Brain microvascular endothelial cell (primary cell): ENCODE measurements at regions not wholly inside any gene's neighbourhood (a gene's known extent, or its start where the extent isn't known, plus 50 kb on each side); places are given as distances from the start of the nearest gene placed in this dataset.
"Not testable (repeated sequence)": the region's sequence is repeated elsewhere in the genome, so short reads cannot be mapped to it uniquely, and the experiment has no call there.

ENCODE experiments used
- DNase-seq: peaks from one replicate; pipeline ENCODE4 v3.0.0-alpha.2; 2020
- H3K27ac ChIP-seq: fragments of 250-450 bp; sonication (Bioruptor Pico); 2 replicates; pipeline ENCODE4 v1.5.1; 2020; ENCODE audit warnings: mild to moderate bottlenecking, moderate library complexity
- H3K27me3 ChIP-seq: fragments of 250-450 bp; sonication (Bioruptor Pico); replicated peaks from 2 replicates; pipeline ENCODE4 v1.5.1; 2020; ENCODE audit warnings: mild to moderate bottlenecking
- H3K36me3 ChIP-seq: fragments of 250-450 bp; sonication (Bioruptor Pico); replicated peaks from 2 replicates; pipeline ENCODE4 v1.5.1; 2020; ENCODE audit warnings: mild to moderate bottlenecking
- H3K4me3 ChIP-seq: 2 replicates; pipeline ENCODE4 v1.5.1; 2011; ENCODE audit warnings: low read depth, mild to moderate bottlenecking, control low read depth, low read length, moderate library complexity
- CTCF ChIP-seq: IDR thresholded peaks from 2 replicates; pipeline ENCODE4 v1.5.1; 2011; ENCODE audit warnings: low read depth, mild to moderate bottlenecking, moderate library complexity, low read length, control low read depth, inconsistent platforms; ENCODE audit errors: missing control alignments
- in situ Hi-C: cut with HindIII; loops from 2 replicates; pipeline ENCODE4 v1.10.0; 2017; ENCODE audit warnings: low sequenced_read_pairs, low pct_ligation_motif_present

GRCh38 chr2:88396209-88396608 lies 56.3 kb downstream of the FOXI3 start:
- Histone ChIP-seq H3K27me3 (no peaks in the 10 kb centered on the region), H3K4me3 (no peak overlapping the region), H3K36me3 (no peaks in the 10 kb centered on the region), H3K27ac (no peak overlapping the region)
- no peak for TF ChIP-seq CTCF
- in situ Hi-C loops, result no loop called here
- DNase-seq, result no peak

DNA sequence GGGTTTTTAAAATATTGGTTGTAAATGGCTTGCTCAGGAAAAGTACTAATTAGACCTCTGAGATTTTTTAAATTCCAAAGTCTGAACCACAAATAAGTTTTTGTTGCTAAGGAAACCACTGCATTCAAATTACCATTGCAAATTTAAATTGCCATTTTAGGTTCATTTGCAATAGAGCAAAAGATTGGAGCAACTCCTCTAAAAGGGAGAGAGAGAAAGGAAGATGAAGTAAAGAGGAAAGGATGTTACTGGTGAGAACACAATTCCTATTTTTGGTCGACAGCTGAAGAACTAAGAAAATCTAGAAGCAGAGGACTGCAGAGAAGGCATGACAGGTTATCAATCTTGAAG lies 74.9 kb downstream of the FOXI3 start:
- H3K27ac ChIP-seq, result no peak overlapping the region
- no peaks in the 10 kb centered on the region for H3K27me3 ChIP-seq
- no peaks in the 10 kb centered on the region for H3K36me3 ChIP-seq
- in situ Hi-C loops, result no loop called here
- TF ChIP-seq CTCF, result no peak
- H3K4me3 ChIP-seq, result no peak overlapping the region
- DNase-seq, result no peak

- no peak overlapping the region for H3K4me3 ChIP-seq
- H3K36me3 ChIP-seq, result no peaks in the 10 kb centered on the region
- no peaks in the 10 kb centered on the region for H3K27me3 ChIP-seq
- no peak for TF ChIP-seq CTCF
- in situ Hi-C loops, result no loop called here
- no peak overlapping the region for H3K27ac ChIP-seq
- DNase-seq, result no peak
Observed at GRCh38 chr2:88372042-88372441, 80.5 kb downstream of the FOXI3 start.

DNA sequence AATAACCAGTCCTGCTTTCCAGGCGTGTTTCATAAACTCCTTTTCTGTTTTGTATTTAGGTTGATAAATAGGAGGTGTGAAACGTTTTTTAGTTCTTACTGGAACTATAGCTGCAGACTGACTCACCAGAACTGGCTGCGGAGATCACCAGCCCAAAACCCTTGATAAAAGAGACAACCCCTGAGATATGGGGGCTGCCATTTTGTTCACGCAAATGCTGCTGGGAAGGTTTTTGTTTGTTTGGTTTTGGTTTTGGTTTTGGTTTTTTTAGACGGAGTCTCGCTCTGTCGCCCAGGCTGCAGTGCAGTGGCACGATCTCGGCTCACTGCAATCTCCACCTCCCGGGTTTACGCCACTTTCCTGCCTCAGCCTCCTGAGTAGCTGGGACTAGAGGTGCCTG lies 87.1 kb downstream of the FOXI3 start:
- H3K36me3 ChIP-seq, H3K27ac ChIP-seq, DNase-seq, H3K4me3 ChIP-seq, H3K27me3 ChIP-seq, in situ Hi-C loops: not testable (repeated sequence)

DNA sequence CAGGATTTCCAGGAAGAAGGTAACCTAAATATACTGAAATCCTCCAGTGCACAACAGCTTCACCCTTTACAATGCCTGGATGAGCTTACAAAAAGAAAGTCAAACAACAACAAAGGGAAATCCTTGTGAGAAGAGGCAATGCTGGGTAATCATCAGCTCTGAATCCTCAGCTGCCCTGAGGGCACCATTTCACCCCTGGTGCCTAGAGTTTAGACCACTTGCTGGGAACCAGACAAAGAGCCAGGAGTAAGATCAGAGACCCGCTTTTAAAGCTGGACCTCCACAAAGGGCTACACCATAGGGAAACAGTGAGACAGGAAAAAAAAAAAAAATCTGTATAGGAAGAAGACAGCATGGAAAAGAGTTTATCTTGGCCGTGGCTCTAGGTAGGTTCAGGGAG lies 97.0 kb downstream of the FOXI3 start:
- Histone ChIP-seq H3K36me3 (no peaks in the 10 kb centered on the region), H3K4me3 (no peak overlapping the region), H3K27ac (no peak overlapping the region), H3K27me3 (no peaks in the 10 kb centered on the region)
- no peak for TF ChIP-seq CTCF
- no peak for DNase-seq
- in situ Hi-C loops, result no loop called here

DNA sequence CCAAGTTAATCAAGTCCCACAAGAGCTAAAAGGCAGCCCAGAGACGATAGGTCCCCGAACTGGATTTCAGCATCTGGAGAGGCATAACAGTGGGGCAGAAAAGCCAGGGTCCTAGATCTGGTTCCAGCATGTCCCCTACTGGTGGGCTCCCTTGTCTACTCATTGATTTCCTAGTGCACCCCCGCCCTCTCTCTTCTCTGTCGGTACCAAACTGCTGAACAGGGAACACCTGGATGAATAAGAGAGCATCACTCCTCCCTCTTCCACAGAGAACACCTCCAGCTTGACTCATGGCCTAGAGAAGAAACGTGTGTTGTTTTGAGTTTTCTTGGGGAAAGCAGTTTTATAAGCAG lies 101.3 kb downstream of the FOXI3 start:
- TF ChIP-seq CTCF, result no peak
- no peak overlapping the region for H3K27ac ChIP-seq
- H3K27me3 ChIP-seq, result peaks cover 1% of the 10 kb centered on the region
- H3K4me3 ChIP-seq, result no peak overlapping the region
- no peak for DNase-seq
- no peaks in the 10 kb centered on the region for H3K36me3 ChIP-seq
- in situ Hi-C loops, result no loop called here
